ENCODE measurements at regions not wholly inside any gene's neighbourhood (a gene's known extent, or its start where the extent isn't known, plus 50 kb on each side); places are given as distances from the start of the nearest gene placed in this dataset.
"Not testable (repeated sequence)": the region's sequence is repeated elsewhere in the genome, so short reads cannot be mapped to it uniquely, and the experiment has no call there.

DNA sequence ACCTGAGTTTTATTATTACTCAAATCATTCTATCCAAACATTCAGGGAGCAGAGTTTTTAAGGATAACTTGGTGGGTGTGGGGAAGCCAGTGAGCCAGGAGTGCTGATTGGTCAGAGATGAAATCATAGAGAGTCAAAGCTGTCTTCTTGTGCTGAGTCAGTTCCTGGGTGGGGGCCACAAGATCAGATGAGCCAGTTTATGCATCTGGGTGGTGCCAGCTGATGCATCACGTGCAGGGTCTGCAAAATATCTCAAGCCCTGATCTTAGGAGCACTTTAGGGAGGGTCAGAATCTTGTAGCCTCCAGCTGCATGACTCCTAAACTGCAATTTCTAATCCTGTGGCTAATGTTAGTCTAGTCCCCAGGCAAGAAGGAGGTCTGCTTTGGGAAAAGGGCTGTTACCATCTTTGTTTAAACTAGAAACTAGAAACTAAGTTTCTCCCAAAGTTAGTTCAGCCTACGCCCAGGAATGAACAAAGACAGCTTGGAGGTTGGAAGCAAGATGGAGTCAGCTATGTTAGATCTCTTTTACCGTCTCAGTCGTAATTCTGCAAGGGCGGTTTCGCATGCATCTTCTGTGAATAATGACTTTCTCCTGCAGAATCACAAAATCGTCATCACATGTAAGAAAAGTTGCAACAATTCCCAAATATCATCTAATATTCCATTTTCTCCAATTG, 97.5 kb downstream of the ZNF664 start:
- DNase-seq: not testable (repeated sequence)

DNA sequence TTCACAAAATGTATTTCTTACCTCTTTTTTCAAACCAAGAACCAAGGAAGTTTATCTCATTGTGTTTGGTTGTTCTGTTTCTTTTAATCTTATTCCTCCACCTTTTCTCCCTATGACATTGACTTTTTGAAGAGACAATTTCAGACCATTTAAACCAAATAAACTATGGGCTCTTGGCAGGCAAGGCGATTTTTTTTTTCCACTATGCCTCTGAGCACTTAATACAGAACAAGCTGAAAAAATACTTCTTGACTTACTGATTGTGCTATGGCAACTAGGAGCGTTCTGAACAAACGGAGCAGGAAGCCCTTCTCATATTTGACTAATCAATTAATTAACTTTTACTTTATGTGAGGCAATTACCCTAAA, 98.0 kb downstream of the ZNF664 start:
- DNase-seq: no peak

DNA sequence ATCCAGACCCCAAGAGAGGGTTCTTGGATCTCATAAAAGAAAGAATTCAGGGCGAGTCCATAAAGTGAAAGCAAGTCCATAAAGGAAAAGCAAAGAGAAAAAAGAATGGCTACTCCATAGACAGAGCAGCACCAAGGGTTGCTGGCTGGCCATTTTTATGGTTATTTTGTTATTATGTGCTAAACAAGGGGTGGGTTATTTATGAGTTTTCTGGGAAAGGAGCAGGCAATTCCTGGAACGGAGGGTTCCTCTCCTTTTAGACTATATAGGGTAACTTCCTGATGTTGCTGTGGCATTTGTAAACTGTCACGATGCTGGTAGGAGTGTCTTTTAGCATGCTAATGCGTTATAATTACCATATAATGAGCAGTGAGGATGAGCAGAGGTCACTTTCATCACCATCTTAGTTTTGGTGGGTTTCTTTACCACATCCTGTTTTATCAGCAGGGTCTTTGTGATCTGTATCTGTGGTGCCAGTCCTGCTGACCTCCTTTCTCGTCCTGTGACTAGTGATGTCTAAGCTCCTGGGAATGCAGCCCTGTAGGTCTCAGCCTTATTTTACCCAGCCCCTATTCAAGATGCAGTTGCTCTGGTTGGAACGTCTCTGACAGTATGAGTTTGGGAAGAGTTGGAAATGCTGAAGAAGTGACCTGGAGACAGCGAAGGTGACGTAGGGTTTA, 100.5 kb downstream of the ZNF664 start:
- DNase-seq: no peak

DNA sequence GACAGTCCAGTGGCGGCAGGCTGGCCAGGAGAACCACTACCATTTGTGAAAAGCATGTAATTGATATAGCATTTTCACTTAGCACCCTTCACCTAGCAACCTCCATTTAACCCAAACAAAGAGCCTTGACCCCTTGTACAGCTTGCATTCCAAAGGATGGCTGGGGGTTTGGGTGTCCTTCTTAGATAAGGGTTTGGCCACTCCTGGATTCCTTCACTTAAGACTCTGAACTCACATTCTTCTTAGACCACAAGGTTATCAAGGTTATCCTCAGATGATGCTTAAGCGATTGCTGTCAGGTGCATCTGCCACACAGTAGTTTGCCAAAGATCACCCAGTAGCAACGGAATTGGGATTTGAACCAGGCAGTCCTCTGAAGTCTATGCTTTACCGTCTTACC, 102.8 kb downstream of the ZNF664 start:
- DNase-seq: no peak

DNA sequence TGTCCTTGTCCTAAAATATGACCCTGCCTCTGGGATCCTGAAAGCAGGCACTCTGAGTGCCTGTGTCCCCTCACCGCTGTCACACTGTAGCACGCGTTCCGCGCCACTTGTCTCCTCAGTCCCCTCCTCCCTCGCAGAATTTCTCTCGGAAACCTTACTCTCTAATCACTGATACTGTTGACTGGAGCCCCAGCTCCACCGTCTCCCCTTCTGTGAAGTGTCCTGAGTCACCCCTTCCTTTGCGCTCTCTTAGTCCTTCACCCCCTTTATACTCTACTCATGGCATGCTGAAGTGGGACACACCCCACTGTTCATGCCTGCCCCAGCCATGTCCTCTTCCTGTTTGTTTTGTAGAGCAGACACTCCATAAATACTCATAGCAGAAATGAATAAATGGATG, 104.7 kb downstream of the ZNF664 start:
- no peak for DNase-seq

DNA sequence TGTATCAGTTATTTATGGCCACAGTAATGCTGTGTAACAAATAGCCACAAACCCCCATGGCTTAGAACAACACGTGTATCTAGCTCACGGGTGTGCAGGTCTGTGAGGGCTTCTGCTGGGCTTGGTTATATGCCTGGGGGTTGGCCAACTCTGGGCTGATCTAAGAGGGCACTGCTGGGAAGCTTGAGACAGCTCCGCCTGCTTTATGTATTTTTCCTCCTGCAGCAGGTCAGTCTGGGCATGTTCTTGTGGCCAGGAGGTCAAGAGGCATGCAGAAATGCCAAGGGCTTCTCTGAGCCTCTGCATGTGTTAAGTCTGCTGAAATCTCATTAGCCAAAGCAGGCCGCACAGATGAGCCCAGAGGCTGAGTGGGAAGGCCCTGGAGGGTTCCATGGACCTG, 105.8 kb downstream of the ZNF664 start:
- no peak for DNase-seq

DNA sequence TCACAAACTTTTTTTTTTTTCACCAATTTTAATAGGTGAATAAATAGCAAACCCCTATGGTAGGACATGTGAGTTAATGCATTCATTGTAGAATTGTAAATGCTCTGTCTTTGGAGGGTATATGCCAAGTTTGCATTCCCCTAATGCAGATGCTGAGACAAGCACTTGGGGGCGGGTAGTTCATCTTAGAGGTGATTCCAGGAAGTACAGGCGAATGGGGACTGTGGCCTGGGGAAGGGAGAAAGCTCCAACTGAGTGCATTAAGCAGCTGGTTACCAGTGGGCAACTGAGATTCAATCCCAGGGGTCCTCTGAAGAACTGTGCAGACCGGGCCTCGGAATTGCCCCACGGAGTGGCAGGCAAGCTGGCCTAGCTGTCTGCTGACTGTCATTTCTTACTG, 107.6 kb downstream of the ZNF664 start:
- DNase-seq: no peak

DNA sequence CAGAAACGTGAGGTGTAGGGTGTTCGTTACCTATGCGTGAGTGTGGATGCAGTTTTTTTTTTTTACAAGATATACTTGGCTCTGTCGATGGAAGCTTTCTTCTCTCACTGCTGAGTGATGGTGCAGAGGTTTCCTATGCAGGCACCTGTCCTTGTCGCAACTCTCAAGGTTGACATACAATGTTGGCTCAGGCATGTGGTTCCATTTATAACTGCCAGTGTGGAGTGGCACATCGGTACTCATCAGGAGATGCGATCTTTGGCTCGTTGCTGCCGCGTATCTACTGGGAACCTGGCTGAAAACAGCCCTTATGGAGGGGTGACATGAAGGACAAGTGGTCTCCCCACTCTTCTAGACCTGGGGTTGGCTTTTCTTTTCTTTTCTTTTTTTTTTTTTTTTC, 109.0 kb downstream of the ZNF664 start:
- DNase-seq: no peak

DNA sequence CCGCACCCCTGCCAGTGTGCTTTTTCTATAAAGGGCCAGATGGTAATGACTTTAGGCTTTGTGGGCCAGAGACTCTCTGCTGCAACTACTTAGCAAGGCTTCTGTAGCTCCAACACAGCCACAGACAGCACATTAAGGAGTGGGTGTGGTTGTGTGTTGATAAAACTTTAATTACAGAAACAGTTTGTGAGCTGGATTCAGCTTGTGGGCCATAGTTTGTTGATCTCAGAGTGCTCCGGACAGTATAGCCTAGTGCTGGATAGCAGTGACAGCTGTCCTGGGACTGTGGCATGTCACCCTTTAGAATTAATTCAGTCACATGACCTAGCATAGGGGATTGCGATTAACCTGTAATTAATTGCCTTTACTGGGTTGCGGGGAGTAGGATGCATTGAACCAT, 109.7 kb downstream of the ZNF664 start:
- DNase-seq: no peak

DNA sequence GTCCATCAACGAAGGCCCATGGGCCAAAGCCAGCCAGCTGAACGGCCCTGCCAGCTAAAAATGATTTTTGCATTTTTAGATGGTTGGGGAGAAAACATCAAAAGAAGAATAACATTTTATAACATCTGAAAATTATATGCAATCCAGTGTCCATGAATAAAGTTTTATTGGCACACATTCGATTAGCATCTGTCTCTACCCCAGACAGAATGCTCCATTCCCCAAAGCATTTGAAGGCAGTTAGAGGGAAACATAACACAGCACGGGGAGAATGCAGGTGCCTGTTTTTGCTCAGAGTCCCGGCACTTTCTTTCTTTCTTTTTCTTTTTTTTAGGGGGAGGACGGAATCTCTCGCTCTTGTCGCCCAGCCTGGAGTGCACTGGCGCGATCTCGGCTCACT, 110.7 kb downstream of the ZNF664 start:
- no peak for DNase-seq

DNA sequence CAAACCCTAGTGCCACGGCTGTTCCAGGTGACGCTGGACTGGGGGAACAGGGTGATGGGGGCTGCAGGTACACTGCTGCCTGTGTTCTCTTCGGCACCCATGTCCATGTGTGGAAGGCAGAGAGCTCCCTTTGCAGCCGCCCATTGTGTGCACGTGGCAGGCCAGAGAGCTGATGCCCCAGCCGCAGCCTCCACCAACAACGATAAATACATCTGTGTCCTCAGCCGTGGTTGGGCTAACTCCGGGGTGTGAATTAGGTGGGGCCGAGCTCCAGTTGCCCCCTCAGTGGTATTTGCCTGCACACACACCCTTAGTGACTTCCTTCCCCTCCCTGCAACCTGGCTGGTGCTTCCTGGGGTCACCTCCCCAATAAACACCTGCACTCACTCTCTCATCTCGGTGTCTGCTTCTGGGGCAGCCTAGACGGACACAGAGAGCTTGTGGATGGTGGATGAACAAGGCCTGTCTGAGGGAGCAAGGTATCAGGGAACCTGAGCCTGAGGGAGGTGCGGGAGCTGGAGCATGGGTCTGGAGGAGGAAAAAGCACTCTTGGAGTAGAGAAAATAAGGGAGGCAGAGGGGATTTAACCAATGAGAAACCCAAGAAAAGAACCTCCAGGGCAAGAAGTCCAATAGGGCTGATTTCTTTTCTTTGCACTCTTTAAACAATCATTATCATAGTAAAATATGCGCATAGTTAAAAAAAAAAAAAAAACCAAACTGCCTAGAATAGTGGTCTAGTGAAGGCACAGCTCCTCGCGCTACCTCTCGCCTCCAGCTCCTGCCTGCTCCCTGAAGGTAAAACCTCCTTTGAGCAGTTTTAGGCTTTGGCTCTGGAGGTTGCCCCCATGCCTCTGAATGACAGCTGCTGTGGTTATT, 112.6 kb downstream of the ZNF664 start:
- no peak for DNase-seq

DNA sequence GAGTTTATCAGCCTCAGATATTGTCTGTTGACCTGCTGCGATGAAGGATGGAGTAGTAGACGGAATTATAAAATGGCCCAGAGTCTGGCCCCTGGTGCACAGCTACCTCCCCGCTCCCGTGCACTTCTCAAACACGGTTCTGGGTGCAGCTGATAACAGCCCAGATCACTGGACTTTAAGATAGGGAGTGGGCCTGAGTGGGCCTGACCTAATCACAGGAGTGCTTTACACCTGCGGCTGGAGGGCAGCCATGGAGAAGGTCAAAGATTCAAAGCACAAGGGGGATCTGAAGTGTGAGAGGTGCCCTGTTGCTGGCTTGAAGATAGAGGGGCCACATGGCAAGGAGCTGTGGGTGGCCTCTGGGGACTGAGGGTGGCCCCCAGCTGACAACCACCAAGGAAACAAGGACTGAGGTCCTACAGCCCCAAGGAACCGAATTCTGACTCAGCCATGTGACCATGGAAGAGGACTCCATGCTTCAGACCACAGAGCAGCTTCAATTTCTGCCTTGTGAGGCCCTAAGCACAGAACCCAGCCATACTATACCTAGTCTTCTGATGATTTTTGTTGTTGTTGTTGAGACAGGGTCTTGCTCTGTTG, 113.4 kb downstream of the ZNF664 start:
- DNase-seq: no peak

DNA sequence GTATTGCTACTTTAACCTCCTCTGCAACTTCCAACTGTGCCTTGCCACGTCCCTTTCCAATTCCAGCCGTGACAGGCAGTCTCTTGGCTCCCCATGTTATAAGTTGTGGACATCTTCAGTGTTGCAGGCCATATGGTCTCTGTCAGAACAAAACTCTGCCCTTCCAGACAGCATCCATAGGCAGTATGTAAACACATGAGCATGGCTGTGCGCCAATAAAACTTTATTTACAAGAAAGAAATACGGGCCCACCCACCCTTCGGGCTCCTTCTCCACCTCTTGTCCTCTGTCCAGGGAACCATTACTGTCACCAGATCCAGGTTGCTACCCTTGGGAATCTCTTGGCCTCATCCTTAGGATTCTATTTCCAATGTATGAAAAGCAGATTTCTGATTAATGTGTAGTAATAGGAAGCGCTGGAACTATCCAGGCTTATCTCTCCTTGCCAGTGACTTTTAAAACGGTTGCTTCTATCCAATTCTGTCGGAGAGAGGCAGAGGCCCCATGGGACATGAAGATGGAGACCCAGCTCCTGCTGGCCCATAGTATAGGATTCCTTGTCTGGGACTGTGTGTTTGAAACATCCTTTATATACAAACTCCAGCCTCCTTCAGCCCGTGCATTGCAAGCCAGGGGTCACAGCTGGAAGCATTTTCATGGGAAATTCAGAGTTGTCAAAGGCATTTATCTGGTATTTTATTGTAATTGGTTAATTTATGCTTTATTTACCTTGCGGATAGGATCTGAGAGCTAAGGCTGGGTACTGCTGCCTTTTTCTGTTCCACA, 114.4 kb downstream of the ZNF664 start:
- no peak for DNase-seq

DNA sequence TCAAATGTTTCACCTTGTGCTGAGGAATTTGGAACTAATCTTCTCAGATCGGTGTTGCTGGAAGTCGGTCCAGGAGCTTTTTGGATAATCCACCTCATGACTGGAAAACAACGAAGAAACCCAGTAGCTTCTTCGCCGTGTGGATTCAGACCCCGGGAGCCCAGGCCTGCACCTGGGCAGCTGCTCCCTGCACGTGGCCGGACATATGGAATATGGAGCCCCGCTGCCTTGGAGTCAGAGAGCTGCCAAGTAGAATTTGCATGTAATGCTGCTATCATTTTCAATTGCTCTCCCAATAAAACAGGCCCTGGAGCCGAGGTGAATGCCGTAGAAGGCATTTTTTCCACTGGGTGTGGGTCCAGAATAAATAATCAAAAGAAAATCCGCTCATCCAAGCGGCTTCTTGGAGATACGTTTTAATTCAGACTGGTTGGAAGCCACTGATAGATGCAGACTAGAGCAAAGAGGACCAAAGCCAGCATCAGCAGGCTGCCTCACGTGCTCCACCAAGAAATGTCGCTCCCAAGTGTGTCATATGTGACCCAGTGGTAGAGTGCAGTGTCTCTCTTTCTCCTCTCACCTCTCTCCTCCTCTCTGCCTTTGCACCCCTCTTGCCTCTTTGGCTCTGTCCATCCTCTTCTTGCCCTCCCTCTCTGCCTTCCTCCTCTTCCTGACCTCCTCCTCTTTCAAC, 115.3 kb downstream of the ZNF664 start:
- DNase-seq: no peak

DNA sequence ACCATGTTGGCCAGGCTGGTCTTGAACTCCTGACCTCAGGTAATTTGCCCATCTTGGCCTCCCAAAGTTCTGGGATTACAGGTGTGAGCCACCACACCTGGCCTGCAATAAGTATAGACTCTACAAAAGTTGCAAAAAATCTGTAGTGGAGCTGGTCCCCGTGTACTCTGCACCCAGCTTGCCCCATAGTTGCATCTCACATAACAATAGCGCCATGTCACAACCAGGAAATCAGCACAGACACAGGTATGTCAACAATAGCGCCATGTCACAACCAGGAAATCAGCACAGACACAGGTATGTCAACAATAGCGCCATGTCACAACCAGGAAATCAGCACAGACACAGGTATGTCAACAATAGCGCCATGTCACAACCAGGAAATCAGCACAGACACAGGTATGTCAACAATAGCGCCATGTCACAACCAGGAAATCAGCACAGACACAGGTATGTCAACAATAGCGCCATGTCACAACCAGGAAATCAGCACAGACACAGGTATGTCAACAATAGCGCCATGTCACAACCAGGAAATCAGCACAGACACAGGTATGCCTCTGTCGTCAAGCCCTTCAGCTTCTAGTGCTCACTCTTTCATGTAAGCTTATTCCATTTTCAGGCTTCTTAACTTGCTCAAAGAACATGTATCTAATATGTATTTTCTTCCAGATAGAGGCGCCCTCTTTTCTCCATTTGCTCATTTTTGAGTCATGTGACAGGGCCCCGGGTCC, 116.3 kb downstream of the ZNF664 start:
- DNase-seq: not testable (repeated sequence)

DNA sequence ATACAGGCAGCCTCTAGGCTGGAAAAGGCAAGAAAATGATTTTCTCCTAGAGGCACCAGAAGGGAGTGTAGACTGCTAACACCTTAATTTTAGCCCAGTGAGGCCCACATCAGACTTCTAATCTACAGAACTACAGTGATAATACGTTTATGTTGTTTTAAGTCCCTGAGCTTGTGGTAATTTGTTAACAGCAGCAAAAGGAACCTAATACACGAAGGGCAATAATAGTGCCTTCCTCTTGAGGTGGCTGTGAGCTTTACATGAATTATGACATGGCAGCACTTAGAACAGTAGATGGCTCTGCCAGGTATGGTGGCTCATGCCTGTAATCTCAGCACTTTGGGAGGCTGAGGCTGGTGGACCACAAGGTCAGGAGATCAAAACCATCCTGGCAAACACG, 118.8 kb downstream of the ZNF664 start:
- DNase-seq: no peak

DNA sequence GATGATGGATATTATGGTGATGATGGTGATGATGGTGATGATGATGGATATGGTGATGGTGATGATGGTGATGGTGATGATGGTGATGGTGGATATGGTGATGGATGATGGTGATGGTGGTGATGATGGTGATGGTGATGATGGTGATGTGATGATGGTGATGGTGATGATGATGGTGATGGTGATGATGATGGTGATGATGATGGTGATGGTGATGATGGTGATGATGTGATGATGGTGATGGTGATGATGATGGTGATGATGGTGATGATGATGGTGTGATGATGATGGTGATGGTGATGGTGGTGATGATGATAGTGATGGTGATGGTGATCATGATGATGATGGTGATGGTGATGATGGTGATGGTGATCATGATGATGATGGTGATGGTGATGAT, 119.5 kb downstream of the ZNF664 start:
- not testable (repeated sequence) for DNase-seq

DNA sequence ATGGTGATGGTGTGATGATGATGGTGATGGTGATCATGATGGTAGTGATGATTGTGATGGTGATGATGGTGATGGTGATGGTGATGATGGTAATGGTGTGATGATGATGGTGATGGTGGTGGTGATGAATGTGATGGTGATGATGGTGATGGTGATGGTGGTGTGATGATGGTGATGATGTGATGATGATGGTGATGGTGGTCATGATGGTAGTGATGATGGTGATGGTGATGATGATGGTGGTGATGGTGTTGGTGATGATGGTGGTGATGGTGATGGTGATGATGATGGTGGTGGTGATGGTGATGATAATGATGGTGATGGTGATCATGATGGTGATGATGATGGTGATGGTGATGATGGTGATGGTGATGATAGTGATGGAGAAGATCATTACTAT, 120.3 kb downstream of the ZNF664 start:
- DNase-seq: no peak

DNA sequence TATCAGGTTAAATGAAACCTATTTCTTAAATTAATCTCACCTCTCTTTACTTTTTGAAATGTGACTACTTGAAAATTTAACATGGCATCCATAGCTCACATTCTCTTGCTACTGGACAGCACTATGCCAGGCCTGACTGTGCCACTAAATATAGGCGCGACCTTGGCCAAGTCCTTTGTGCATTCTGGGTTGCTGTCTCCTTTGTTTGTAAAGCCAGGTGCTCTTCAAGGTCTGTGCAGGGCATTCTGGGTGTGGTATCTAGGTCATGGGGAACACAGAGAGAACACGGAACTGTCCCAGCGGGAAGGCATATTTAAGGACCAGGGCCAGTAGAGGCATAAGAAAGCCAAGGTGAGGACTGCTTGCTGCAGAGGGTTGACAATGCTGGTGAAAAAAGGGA, 121.2 kb downstream of the ZNF664 start:
- peak; percentile 64 for DNase-seq

DNA sequence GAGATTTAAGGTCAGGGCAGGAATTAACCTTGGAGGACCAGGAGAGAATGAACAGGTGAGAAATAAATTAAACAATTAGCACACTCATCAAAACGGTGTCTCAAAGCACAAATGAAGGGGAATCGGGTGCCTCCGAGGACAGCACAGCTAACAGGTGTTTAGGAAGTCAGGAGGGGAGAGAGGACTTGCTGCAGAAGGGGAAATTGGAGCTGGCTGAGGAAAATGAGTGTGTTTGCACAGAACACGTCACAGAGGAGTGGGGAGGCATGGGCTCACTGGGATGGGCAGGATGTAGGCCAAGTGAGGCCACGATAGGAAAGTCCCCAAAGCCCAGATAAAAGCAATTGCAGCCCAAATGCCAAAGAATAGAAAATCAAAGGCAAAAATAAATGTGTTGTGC, 121.7 kb downstream of the ZNF664 start:
- peak; percentile 81 for DNase-seq

DNA sequence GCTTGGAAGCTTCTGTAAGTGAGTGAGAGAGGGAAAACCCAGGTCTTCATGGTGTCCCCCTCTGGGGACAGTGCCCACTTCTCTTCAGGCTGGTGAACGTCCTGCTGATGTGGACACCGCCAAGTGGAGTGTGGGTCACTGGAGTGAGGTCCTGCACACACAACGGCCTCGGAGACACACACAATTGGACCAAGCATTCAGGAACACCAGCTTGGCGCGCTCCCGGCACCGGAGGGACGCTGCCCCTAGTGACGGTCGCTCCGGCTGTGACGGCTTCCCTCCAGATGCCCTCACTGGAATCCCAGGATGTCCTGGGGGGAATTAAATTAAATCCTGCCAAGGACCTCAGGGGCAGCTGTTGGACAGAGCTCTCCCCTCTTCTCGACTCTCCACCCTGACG, 123.1 kb downstream of the ZNF664 start:
- no peak for DNase-seq

All from NCI-H774 (cell line).